ENCODE measurements at regions not wholly inside any gene's neighbourhood (a gene's known extent, or its start where the extent isn't known, plus 50 kb on each side); places are given as distances from the start of the nearest gene placed in this dataset.

DNA sequence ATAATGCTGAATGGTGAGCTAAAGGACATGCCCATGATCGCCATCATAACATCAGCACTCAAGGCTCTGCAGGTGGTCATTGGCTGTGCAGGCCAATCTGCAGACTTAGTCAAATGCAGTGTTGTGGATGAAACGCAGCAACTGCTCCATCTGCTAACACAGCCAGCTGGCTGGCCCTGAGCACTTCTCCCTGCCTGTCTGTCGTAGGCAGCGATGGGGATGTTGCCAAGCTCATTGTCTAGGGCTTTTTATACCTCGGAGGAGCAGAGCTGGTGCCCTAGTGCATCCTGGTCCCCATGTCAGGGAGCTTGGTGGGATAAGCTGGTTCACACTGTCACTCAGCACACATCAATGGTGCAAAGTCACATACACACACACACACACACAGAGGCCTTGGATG, 189.4 kb downstream of the TENT4A start:
- no peak for TF ChIP-seq CTCF (conservative IDR thresholded peaks at IDR 0.05)
- Mint-ChIP-seq H3K27ac (no peak overlapping the region), H3K4me1 (ENCODE audit: unreplicated experiment) (peaks cover 26% of the 10 kb centered on the region), H3K36me3 (no peaks in the 10 kb centered on the region), H3K4me3 (no peak overlapping the region), H3K27me3 (no peaks in the 10 kb centered on the region), H3K9me3 (peaks cover 9% of the 10 kb centered on the region)
- no peak for DNase-seq (ENCODE audit: extremely low spot score, unreplicated experiment)

GRCh38 chr5:6903934-6904333, 190.7 kb downstream of the TENT4A start:
- no peak for TF ChIP-seq CTCF (conservative IDR thresholded peaks at IDR 0.05)
- peaks cover 6% of the 10 kb centered on the region for H3K9me3 Mint-ChIP-seq
- no peak overlapping the region for H3K27ac Mint-ChIP-seq
- H3K27me3 Mint-ChIP-seq = no peaks in the 10 kb centered on the region
- no peaks in the 10 kb centered on the region for H3K36me3 Mint-ChIP-seq
- peaks cover 27% of the 10 kb centered on the region for H3K4me1 Mint-ChIP-seq (ENCODE audit: unreplicated experiment)
- H3K4me3 Mint-ChIP-seq = no peak overlapping the region
- no peak for DNase-seq (ENCODE audit: extremely low spot score, unreplicated experiment)

DNA sequence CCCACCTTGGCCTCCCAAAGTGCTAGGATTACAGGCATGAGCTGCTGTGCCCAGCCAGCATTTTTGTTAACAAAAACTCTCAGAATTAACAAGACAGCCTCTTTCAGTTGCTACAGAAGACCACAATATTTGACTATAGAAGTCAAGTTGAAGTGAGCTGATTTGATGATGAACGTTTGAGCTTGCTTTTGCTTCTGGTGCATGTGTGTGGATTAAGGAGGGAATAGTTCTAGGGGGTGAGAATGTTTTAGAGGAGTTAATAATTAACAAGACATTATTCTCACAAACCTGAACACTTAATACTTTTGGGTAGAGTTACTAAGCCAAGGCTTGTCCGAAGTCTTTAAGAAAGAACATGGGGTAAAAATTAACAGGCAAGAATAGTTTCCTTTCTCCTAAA, 191.6 kb downstream of the TENT4A start:
- H3K9me3 Mint-ChIP-seq = peaks cover 6% of the 10 kb centered on the region

DNA sequence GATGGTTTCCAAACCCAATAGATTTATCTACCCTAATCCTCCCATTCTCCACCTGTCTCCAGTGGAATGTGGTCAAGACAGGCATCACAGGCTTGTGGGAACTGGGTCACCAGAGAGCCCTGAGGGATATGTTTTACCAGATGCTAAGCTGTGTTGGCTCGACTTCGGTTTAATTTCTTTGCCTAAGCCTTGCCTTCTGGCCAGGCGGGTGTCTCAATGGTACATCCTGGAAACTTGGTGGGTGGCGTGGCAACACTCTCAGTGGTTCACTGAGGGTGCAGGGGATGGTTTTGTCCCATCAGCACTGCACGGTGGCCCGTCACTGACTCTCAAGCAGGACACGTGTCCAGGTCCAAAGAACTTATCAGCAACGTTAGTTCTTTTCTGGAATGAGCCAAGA, 192.2 kb downstream of the TENT4A start:
- no peak overlapping the region for H3K27ac Mint-ChIP-seq
- no peaks in the 10 kb centered on the region for H3K27me3 Mint-ChIP-seq
- H3K9me3 Mint-ChIP-seq = peaks cover 6% of the 10 kb centered on the region
- peaks cover 20% of the 10 kb centered on the region for H3K4me1 Mint-ChIP-seq (ENCODE audit: unreplicated experiment)
- H3K36me3 Mint-ChIP-seq = no peaks in the 10 kb centered on the region
- no peak for DNase-seq (ENCODE audit: extremely low spot score, unreplicated experiment)
- TF ChIP-seq CTCF (conservative IDR thresholded peaks at IDR 0.05) = no peak
- H3K4me3 Mint-ChIP-seq = no peak overlapping the region

More for the DNA sequence above, 191.6 kb downstream of the TENT4A start:
- no peak overlapping the region for H3K4me3 Mint-ChIP-seq
- DNase-seq (ENCODE audit: extremely low spot score, unreplicated experiment) = no peak
- peaks cover 25% of the 10 kb centered on the region for H3K4me1 Mint-ChIP-seq (ENCODE audit: unreplicated experiment)
- H3K36me3 Mint-ChIP-seq = no peaks in the 10 kb centered on the region
- H3K27me3 Mint-ChIP-seq = no peaks in the 10 kb centered on the region
- no peak overlapping the region for H3K27ac Mint-ChIP-seq
- no peak for TF ChIP-seq CTCF (conservative IDR thresholded peaks at IDR 0.05)

DNA sequence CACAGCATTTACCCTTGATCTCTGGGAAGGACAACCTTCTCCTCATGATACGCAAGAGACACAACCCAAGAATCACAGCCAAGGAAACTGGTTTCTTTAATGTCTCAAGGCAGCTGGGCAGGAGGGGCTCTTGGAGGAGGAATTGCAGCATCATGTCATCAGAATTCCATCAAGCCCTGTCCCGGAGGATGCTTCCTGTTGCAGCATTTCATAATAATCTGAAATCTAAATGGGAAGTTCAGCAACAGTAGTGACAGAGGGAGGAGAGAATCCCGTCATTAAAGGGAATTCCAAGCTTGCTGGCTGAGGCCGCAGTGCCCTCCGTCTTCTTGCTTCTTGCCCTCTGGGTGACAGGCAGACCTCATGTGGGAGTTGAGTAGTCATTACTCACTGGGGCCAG, 192.7 kb downstream of the TENT4A start:
- Mint-ChIP-seq H3K9me3 (peaks cover 6% of the 10 kb centered on the region), H3K27ac (no peak overlapping the region), H3K36me3 (no peaks in the 10 kb centered on the region), H3K4me1 (ENCODE audit: unreplicated experiment) (peaks cover 15% of the 10 kb centered on the region), H3K27me3 (no peaks in the 10 kb centered on the region), H3K4me3 (no peak overlapping the region)
- no peak for DNase-seq (ENCODE audit: extremely low spot score, unreplicated experiment)
- TF ChIP-seq CTCF (conservative IDR thresholded peaks at IDR 0.05) = no peak

- DNase-seq (ENCODE audit: extremely low spot score, unreplicated experiment) = no peak
- Mint-ChIP-seq H3K9me3 (peaks cover 6% of the 10 kb centered on the region), H3K4me3 (no peak overlapping the region), H3K36me3 (no peaks in the 10 kb centered on the region), H3K27ac (no peak overlapping the region), H3K4me1 (ENCODE audit: unreplicated experiment) (peaks cover 13% of the 10 kb centered on the region), H3K27me3 (no peaks in the 10 kb centered on the region)
- no peak for TF ChIP-seq CTCF (conservative IDR thresholded peaks at IDR 0.05)
These were observed 194.2 kb downstream of the TENT4A start for GRCh38 chr5:6907320-6907918.

Data from type B pancreatic cell (in vitro differentiated cells).